WTC11 (cell line): ENCODE measurements at regions not wholly inside any gene's neighbourhood (a gene's known extent, or its start where the extent isn't known, plus 50 kb on each side); places are given as distances from the start of the nearest gene placed in this dataset.

Experiments
- ATAC-seq: fragments of 200-7000 bp; cut with Tn5 transposase; 2 replicates; pipeline ENCODE4 v1.10.0; 2021; ENCODE audit warnings: mild to moderate bottlenecking, moderate library complexity
- CTCF ChIA-PET: fragments of 300-600 bp; sonication (Branson Sonifier 250); formaldehyde crosslinking; loops from one replicate; lab custom pipeline; 2021; ENCODE audit warnings: antibody characterized with exemption; lab: Charles Lee
- POLR2A ChIA-PET: fragments of 350-600 bp; sonication (Branson Sonifier 250); formaldehyde crosslinking; loops from one replicate; lab custom pipeline; 2021; ENCODE audit warnings: antibody characterized with exemption; lab: Charles Lee
- DNase-seq: peaks from one replicate; pipeline ENCODE4 v3.0.0; 2021; ENCODE audit warnings: low spot score
- H3K27ac Mint-ChIP-seq: 2 replicates; pipeline ENCODE4 v1.8.0; 2021; ENCODE audit warnings: mixed read lengths
- H3K27me3 Mint-ChIP-seq: 2 replicates; pipeline ENCODE4 v1.8.0; 2021; ENCODE audit warnings: low read depth, mild to moderate bottlenecking, moderate library complexity, mixed read lengths
- H3K36me3 Mint-ChIP-seq: 2 replicates; pipeline ENCODE4 v1.8.0; 2021; ENCODE audit warnings: mixed read lengths
- H3K4me1 Mint-ChIP-seq: 2 replicates; pipeline ENCODE4 v1.8.0; 2022; ENCODE audit warnings: mixed read lengths
- H3K4me3 Mint-ChIP-seq: 2 replicates; pipeline ENCODE4 v1.8.0; 2021; ENCODE audit warnings: mild to moderate bottlenecking, moderate library complexity, mixed read lengths
- H3K9me3 Mint-ChIP-seq: 2 replicates; pipeline ENCODE4 v1.8.0; 2021; ENCODE audit warnings: mixed read lengths
- ATF1 ChIP-seq: sonication (generic); formaldehyde crosslinking; IDR thresholded peaks from 2 replicates; pipeline ENCODE4 v1.8.1; 2023; ENCODE audit warnings: mild to moderate bottlenecking, moderate library complexity, missing genetic modification reagents
- CBFB ChIP-seq: sonication (generic); formaldehyde crosslinking; IDR thresholded peaks from 2 replicates; pipeline ENCODE4 v1.8.1; 2022; ENCODE audit warnings: mild to moderate bottlenecking, low read depth, missing genetic modification reagents
- ELF4 ChIP-seq: sonication (generic); formaldehyde crosslinking; IDR thresholded peaks from 2 replicates; pipeline ENCODE4 v1.8.1; 2022; ENCODE audit warnings: low read depth, mild to moderate bottlenecking, moderate library complexity, missing genetic modification reagents
- ERG ChIP-seq: fragments of 250-450 bp; sonication (Bioruptor Pico); IDR thresholded peaks from 2 replicates; pipeline ENCODE4 v1.8.0; 2021; ENCODE audit warnings: mild to moderate bottlenecking
- ETV6 ChIP-seq: sonication (generic); formaldehyde crosslinking; IDR thresholded peaks from 2 replicates; pipeline ENCODE4 v1.8.1; 2022; ENCODE audit warnings: mild to moderate bottlenecking, missing genetic modification reagents
- FOXJ3 ChIP-seq: sonication (generic); formaldehyde crosslinking; IDR thresholded peaks from 2 replicates; pipeline ENCODE4 v1.9.0; 2021; ENCODE audit warnings: missing genetic modification reagents, mild to moderate bottlenecking, borderline replicate concordance
- GTF2I ChIP-seq: fragments of 250-450 bp; sonication (Bioruptor Pico); conservative IDR thresholded peaks from 2 replicates; pipeline ENCODE4 v1.4.0; 2021; ENCODE audit warnings: mild to moderate bottlenecking
- IRF2 ChIP-seq: sonication (generic); formaldehyde crosslinking; IDR thresholded peaks from 2 replicates; pipeline ENCODE4 v1.8.0; 2022; ENCODE audit warnings: low read depth, missing genetic modification reagents, borderline replicate concordance
- NFE2L1 ChIP-seq: sonication (generic); formaldehyde crosslinking; IDR thresholded peaks from 2 replicates; pipeline ENCODE4 v1.8.1; 2023; ENCODE audit warnings: missing genetic modification reagents
- TEAD1 ChIP-seq: sonication (generic); formaldehyde crosslinking; IDR thresholded peaks from 2 replicates; pipeline ENCODE4 v1.8.0; 2022; ENCODE audit warnings: mild to moderate bottlenecking, missing genetic modification reagents
- TEAD4 ChIP-seq: sonication (generic); formaldehyde crosslinking; IDR thresholded peaks from 2 replicates; pipeline ENCODE4 v1.8.0; 2022; ENCODE audit warnings: mild to moderate bottlenecking, missing genetic modification reagents
- TP53 ChIP-seq: sonication (generic); formaldehyde crosslinking; IDR thresholded peaks from 2 replicates; pipeline ENCODE4 v1.8.1; 2023; ENCODE audit warnings: mild to moderate bottlenecking, missing genetic modification reagents
- ZNF121 ChIP-seq: sonication (generic); formaldehyde crosslinking; IDR thresholded peaks from 2 replicates; pipeline ENCODE4 v1.8.0; 2023; ENCODE audit warnings: missing genetic modification reagents
- ZNF232 ChIP-seq: sonication (generic); formaldehyde crosslinking; IDR thresholded peaks from 2 replicates; pipeline ENCODE4 v1.8.0; 2022; ENCODE audit warnings: mild to moderate bottlenecking, missing genetic modification reagents
- ZNF416 ChIP-seq: fragments of 250-450 bp; sonication (Bioruptor Pico); IDR thresholded peaks from 2 replicates; pipeline ENCODE4 v1.9.0; 2021; ENCODE audit warnings: mild to moderate bottlenecking, inconsistent platforms
- ZNF532 ChIP-seq: fragments of 250-450 bp; sonication (Bioruptor Pico); IDR thresholded peaks from 2 replicates; pipeline ENCODE4 v1.9.0; 2021; ENCODE audit warnings: mild to moderate bottlenecking, borderline replicate concordance
- TF ChIP-seq, protein P1 (sequence below): sonication (generic); formaldehyde crosslinking; IDR thresholded peaks from 2 replicates; pipeline ENCODE4 v1.8.1; 2022; ENCODE audit warnings: low read depth, missing genetic modification reagents, borderline replicate concordance
- TF ChIP-seq, protein P2 (sequence below): fragments of 250-450 bp; sonication (Bioruptor Pico); IDR thresholded peaks from 2 replicates; pipeline ENCODE4 v1.9.0; 2021; ENCODE audit warnings: moderate library complexity, mild to moderate bottlenecking, inconsistent platforms, borderline replicate concordance
- TF ChIP-seq, protein P3 (sequence below): sonication (generic); formaldehyde crosslinking; IDR thresholded peaks from 2 replicates; pipeline ENCODE4 v1.8.0; 2023; ENCODE audit warnings: missing genetic modification reagents, mild to moderate bottlenecking, borderline replicate concordance

- CTCF ChIA-PET: interaction anchor here (1.0 to 1.1 kb wide), 2 partner anchors 393 to 698 kb away, joined by 3 read pairs; no protein-coding TSS in a partner anchor
- no peak for ATAC-seq
- H3K4me1 Mint-ChIP-seq: no peaks in the 10 kb centered on the region
- H3K27me3 Mint-ChIP-seq: no peaks in the 10 kb centered on the region; the same call in 1 of the 2 replicates
- no peak overlapping the region for H3K4me3 Mint-ChIP-seq
- no peak for DNase-seq
- H3K36me3 Mint-ChIP-seq: no peaks in the 10 kb centered on the region
- H3K27ac Mint-ChIP-seq: no peak overlapping the region
- TF ChIP-seq IRF2 (CRISPR knock-in tag): no peak
- no peak for TF ChIP-seq TEAD4
- TF ChIP-seq, protein P1, sequence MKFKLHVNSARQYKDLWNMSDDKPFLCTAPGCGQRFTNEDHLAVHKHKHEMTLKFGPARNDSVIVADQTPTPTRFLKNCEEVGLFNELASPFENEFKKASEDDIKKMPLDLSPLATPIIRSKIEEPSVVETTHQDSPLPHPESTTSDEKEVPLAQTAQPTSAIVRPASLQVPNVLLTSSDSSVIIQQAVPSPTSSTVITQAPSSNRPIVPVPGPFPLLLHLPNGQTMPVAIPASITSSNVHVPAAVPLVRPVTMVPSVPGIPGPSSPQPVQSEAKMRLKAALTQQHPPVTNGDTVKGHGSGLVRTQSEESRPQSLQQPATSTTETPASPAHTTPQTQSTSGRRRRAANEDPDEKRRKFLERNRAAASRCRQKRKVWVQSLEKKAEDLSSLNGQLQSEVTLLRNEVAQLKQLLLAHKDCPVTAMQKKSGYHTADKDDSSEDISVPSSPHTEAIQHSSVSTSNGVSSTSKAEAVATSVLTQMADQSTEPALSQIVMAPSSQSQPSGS: no peak
- no peak for TF ChIP-seq ELF4 (CRISPR knock-in tag)
- TF ChIP-seq ZNF232 (CRISPR knock-in tag): no peak
- TF ChIP-seq ZNF121 (CRISPR knock-in tag): no peak
- no peak for TF ChIP-seq TEAD1 (CRISPR knock-in tag)
- no peak for TF ChIP-seq ZNF532 (CRISPR knock-in tag)
- TF ChIP-seq CBFB (CRISPR knock-in tag): no peak
- no peak for TF ChIP-seq GTF2I
- TF ChIP-seq, protein P2, sequence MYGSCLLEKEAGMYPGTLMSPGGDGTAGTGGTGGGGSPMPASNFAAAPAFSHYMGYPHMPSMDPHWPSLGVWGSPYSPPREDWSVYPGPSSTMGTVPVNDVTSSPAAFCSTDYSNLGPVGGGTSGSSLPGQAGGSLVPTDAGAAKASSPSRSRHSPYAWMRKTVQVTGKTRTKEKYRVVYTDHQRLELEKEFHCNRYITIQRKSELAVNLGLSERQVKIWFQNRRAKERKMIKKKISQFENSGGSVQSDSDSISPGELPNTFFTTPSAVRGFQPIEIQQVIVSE (CRISPR knock-in tag): no peak
- TF ChIP-seq FOXJ3 (CRISPR knock-in tag): no peak
- TF ChIP-seq TP53 (CRISPR knock-in tag): no peak
- no peak for TF ChIP-seq NFE2L1
- TF ChIP-seq ETV6 (CRISPR knock-in tag): no peak
- TF ChIP-seq, all 79 proteins: peak for 0
- no peaks in the 10 kb centered on the region for H3K9me3 Mint-ChIP-seq
- POLR2A ChIA-PET: no interaction called here
Measured at GRCh38 chr10:36332926-36333325, 690.8 kb upstream of the FZD8 start.

- ATAC-seq: no peak
- CTCF ChIA-PET: no interaction called here
- TF ChIP-seq, protein P1: no peak
- TF ChIP-seq, all 79 proteins: peak for 0
- Mint-ChIP-seq H3K4me3 (no peak overlapping the region), H3K9me3 (no peaks in the 10 kb centered on the region), H3K36me3 (no peaks in the 10 kb centered on the region), H3K4me1 (no peaks in the 10 kb centered on the region), H3K27me3 (no peaks in the 10 kb centered on the region), H3K27ac (no peak overlapping the region)
- POLR2A ChIA-PET: no interaction called here
- no peak for DNase-seq
Measured at GRCh38 chr10:36331121-36331520, 689.0 kb upstream of the FZD8 start.

GRCh38 chr10:36325815-36326214, 683.7 kb upstream of the FZD8 start:
- no peak overlapping the region for H3K27ac Mint-ChIP-seq
- no peak overlapping the region for H3K4me3 Mint-ChIP-seq
- CTCF ChIA-PET: no interaction called here
- H3K9me3 Mint-ChIP-seq: peaks cover 10% of the 10 kb centered on the region; the same call in 1 of the 2 replicates
- H3K36me3 Mint-ChIP-seq: no peaks in the 10 kb centered on the region
- H3K27me3 Mint-ChIP-seq: no peaks in the 10 kb centered on the region
- ATAC-seq: no peak
- DNase-seq: no peak
- POLR2A ChIA-PET: no interaction called here
- no peaks in the 10 kb centered on the region for H3K4me1 Mint-ChIP-seq
- TF ChIP-seq ERG (CRISPR knock-in tag): no peak
- TF ChIP-seq CBFB (CRISPR knock-in tag): no peak
- TF ChIP-seq, protein P3, sequence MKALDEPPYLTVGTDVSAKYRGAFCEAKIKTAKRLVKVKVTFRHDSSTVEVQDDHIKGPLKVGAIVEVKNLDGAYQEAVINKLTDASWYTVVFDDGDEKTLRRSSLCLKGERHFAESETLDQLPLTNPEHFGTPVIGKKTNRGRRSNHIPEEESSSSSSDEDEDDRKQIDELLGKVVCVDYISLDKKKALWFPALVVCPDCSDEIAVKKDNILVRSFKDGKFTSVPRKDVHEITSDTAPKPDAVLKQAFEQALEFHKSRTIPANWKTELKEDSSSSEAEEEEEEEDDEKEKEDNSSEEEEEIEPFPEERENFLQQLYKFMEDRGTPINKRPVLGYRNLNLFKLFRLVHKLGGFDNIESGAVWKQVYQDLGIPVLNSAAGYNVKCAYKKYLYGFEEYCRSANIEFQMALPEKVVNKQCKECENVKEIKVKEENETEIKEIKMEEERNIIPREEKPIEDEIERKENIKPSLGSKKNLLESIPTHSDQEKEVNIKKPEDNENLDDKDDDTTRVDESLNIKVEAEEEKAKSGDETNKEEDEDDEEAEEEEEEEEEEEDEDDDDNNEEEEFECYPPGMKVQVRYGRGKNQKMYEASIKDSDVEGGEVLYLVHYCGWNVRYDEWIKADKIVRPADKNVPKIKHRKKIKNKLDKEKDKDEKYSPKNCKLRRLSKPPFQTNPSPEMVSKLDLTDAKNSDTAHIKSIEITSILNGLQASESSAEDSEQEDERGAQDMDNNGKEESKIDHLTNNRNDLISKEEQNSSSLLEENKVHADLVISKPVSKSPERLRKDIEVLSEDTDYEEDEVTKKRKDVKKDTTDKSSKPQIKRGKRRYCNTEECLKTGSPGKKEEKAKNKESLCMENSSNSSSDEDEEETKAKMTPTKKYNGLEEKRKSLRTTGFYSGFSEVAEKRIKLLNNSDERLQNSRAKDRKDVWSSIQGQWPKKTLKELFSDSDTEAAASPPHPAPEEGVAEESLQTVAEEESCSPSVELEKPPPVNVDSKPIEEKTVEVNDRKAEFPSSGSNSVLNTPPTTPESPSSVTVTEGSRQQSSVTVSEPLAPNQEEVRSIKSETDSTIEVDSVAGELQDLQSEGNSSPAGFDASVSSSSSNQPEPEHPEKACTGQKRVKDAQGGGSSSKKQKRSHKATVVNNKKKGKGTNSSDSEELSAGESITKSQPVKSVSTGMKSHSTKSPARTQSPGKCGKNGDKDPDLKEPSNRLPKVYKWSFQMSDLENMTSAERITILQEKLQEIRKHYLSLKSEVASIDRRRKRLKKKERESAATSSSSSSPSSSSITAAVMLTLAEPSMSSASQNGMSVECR (CRISPR knock-in tag): no peak
- no peak for TF ChIP-seq ZNF416
- no peak for TF ChIP-seq ATF1 (CRISPR knock-in tag)
